Effector memory CD8-positive, alpha-beta T cell (primary cell): ENCODE measurements at regions not wholly inside any gene's neighbourhood (a gene's known extent, or its start where the extent isn't known, plus 50 kb on each side); places are given as distances from the start of the nearest gene placed in this dataset.

ENCODE experiments used
- ATAC-seq: fragments of 150-1000 bp; cut with Tn5 transposase; replicated peaks from 2 replicates; pipeline ENCODE4 v1.10.0; 2021; ENCODE audit warnings: mild to moderate bottlenecking, moderate library complexity
- DNase-seq, 3 experiments: peaks; one replicate each; pipeline ENCODE4 v3.0.0; 2021
- H3K27ac Mint-ChIP-seq, 2 donors: one replicate each; pipeline ENCODE4 v1.8.0; 2022; ENCODE audit warnings: mild to moderate bottlenecking in 2 of 2, mixed read lengths in 2 of 2, moderate library complexity in 2 of 2
- H3K27me3 Mint-ChIP-seq, 2 donors: one replicate each; pipeline ENCODE4 v1.8.0; 2022; ENCODE audit warnings: mixed read lengths in 2 of 2
- H3K36me3 Mint-ChIP-seq: one replicate; pipeline ENCODE4 v1.8.0; 2022; ENCODE audit warnings: mild to moderate bottlenecking, moderate library complexity, mixed read lengths; ENCODE audit not compliant: insufficient read depth
- H3K4me1 Mint-ChIP-seq, 2 donors: one replicate each; pipeline ENCODE4 v1.8.0; 2022; ENCODE audit warnings: low read depth in 2 of 2, mixed read lengths in 2 of 2
- H3K4me3 Mint-ChIP-seq, 2 donors: one replicate each; pipeline ENCODE4 v1.8.0; 2022; ENCODE audit warnings: mild to moderate bottlenecking in 2 of 2, mixed read lengths in 2 of 2, moderate library complexity in 2 of 2
- H3K9me3 Mint-ChIP-seq, 2 donors: one replicate each; pipeline ENCODE4 v1.8.0; 2022; ENCODE audit warnings: mixed read lengths in 2 of 2

GRCh38 chr2:234285541-234285940 is 211.3 kb downstream of the ARL4C start:
- peaks cover 0 to 3% of the 10 kb centered on the region in 2 donors for H3K9me3 Mint-ChIP-seq
- H3K4me3 Mint-ChIP-seq, result no peak overlapping the region
- peaks cover 41 to 58% of the 10 kb centered on the region in 2 donors for H3K4me1 Mint-ChIP-seq
- peaks cover 21% of the 10 kb centered on the region for H3K36me3 Mint-ChIP-seq
- H3K27me3 Mint-ChIP-seq, result no peaks in the 10 kb centered on the region
- DNase-seq, result no peak
- no peak overlapping the region for H3K27ac Mint-ChIP-seq
- ATAC-seq, result no peak

- Mint-ChIP-seq H3K27ac (peak overlapping the region; percentile 65 to 89), H3K27me3 (no peaks in the 10 kb centered on the region), H3K4me3 (peak overlapping the region; percentile 1 to 44), H3K9me3 (peaks cover 0 to 6% of the 10 kb centered on the region in 2 donors), H3K4me1 (peaks cover 48 to 68% of the 10 kb centered on the region in 2 donors), H3K36me3 (peaks cover 8% of the 10 kb centered on the region)
- ATAC-seq (no peak), DNase-seq (no peak)
Measured at GRCh38 chr2:234279637-234280036, 217.2 kb downstream of the ARL4C start.

- ATAC-seq, result peak; percentile 71
- Mint-ChIP-seq H3K27ac (peak overlapping the region; percentile 65 to 89), H3K36me3 (peaks cover 13% of the 10 kb centered on the region), H3K27me3 (no peaks in the 10 kb centered on the region), H3K9me3 (peaks cover 0 to 6% of the 10 kb centered on the region in 2 donors), H3K4me3 (peak overlapping the region; percentile 43 to 44), H3K4me1 (peaks cover 57 to 76% of the 10 kb centered on the region in 2 donors)
- peak in 2 of 3 experiments; percentile 12 to 26 for DNase-seq
Measured at GRCh38 chr2:234278556-234279255, 218.2 kb downstream of the ARL4C start.

GRCh38 chr2:234275515-234275914 is 221.4 kb downstream of the ARL4C start:
- Mint-ChIP-seq H3K9me3 (peaks cover 0 to 3% of the 10 kb centered on the region in 2 donors), H3K36me3 (peaks cover 13% of the 10 kb centered on the region), H3K27me3 (no peaks in the 10 kb centered on the region), H3K4me3 (peak overlapping the region in 1 of 2 donors; percentile 50), H3K4me1 (peaks cover 62 to 76% of the 10 kb centered on the region in 2 donors), H3K27ac (peak overlapping the region; percentile 71 to 84)
- ATAC-seq (no peak), DNase-seq (no peak)

GRCh38 chr2:234273887-234274584 is 222.8 kb downstream of the ARL4C start:
- Mint-ChIP-seq H3K4me1 (peaks cover 49 to 66% of the 10 kb centered on the region in 2 donors), H3K4me3 (peak overlapping the region; percentile 70 to 72)
- ATAC-seq, result peak; percentile 77

GRCh38 chr2:234272069-234272850 is 221.8 kb downstream of the SPP2 start:
- DNase-seq (no peak), ATAC-seq (peak; percentile 61)
- Mint-ChIP-seq H3K9me3 (no peaks in the 10 kb centered on the region), H3K27ac (peak overlapping the region; percentile 79 to 88), H3K4me1 (peaks cover 42 to 57% of the 10 kb centered on the region in 2 donors), H3K4me3 (peak overlapping the region; percentile 11 to 28), H3K27me3 (no peaks in the 10 kb centered on the region), H3K36me3 (peaks cover 5% of the 10 kb centered on the region)

More at GRCh38 chr2:234273887-234274584, 222.8 kb downstream of the ARL4C start:
- Mint-ChIP-seq H3K36me3 (peaks cover 9% of the 10 kb centered on the region), H3K27me3 (no peaks in the 10 kb centered on the region), H3K27ac (peak overlapping the region; percentile 71 to 84), H3K9me3 (no peaks in the 10 kb centered on the region)
- peak in 2 of 3 experiments; percentile 14 to 18 for DNase-seq

- ATAC-seq (no peak), DNase-seq (no peak)
- Mint-ChIP-seq H3K9me3 (no peaks in the 10 kb centered on the region), H3K4me3 (no peak overlapping the region), H3K36me3 (peaks cover 5% of the 10 kb centered on the region), H3K4me1 (peaks cover 41 to 61% of the 10 kb centered on the region in 2 donors), H3K27me3 (no peaks in the 10 kb centered on the region), H3K27ac (peak overlapping the region; percentile 79 to 88)
Measured at GRCh38 chr2:234271338-234271737, 220.8 kb downstream of the SPP2 start.

- ATAC-seq (no peak), DNase-seq (no peak)
- Mint-ChIP-seq H3K27ac (no peak overlapping the region), H3K4me3 (no peak overlapping the region), H3K36me3 (peaks cover 5% of the 10 kb centered on the region), H3K27me3 (no peaks in the 10 kb centered on the region), H3K9me3 (no peaks in the 10 kb centered on the region), H3K4me1 (peaks cover 36 to 53% of the 10 kb centered on the region in 2 donors)
Measured at GRCh38 chr2:234269769-234270204, 219.3 kb downstream of the SPP2 start.

GRCh38 chr2:234267534-234267933 is 217.0 kb downstream of the SPP2 start:
- no peak for DNase-seq
- ATAC-seq, result no peak
- peaks cover 18 to 34% of the 10 kb centered on the region in 2 donors for H3K4me1 Mint-ChIP-seq
- H3K27me3 Mint-ChIP-seq, result no peaks in the 10 kb centered on the region
- peak overlapping the region; percentile 49 to 60 for H3K27ac Mint-ChIP-seq
- no peak overlapping the region for H3K4me3 Mint-ChIP-seq
- H3K9me3 Mint-ChIP-seq, result no peaks in the 10 kb centered on the region
- H3K36me3 Mint-ChIP-seq, result no peaks in the 10 kb centered on the region

- ATAC-seq (no peak), DNase-seq (no peak)
- H3K4me1 Mint-ChIP-seq, result peaks cover 14 to 28% of the 10 kb centered on the region in 2 donors
- no peaks in the 10 kb centered on the region for H3K9me3 Mint-ChIP-seq
- peak overlapping the region; percentile 49 to 60 for H3K27ac Mint-ChIP-seq
- H3K27me3 Mint-ChIP-seq, result no peaks in the 10 kb centered on the region
- no peaks in the 10 kb centered on the region for H3K36me3 Mint-ChIP-seq
- no peak overlapping the region for H3K4me3 Mint-ChIP-seq
Measured at GRCh38 chr2:234266952-234267351, 216.4 kb downstream of the SPP2 start.

- H3K36me3 Mint-ChIP-seq, result no peaks in the 10 kb centered on the region
- no peaks in the 10 kb centered on the region for H3K9me3 Mint-ChIP-seq
- H3K4me3 Mint-ChIP-seq, result no peak overlapping the region
- ATAC-seq (no peak), DNase-seq (no peak)
- peaks cover 6 to 23% of the 10 kb centered on the region in 2 donors for H3K4me1 Mint-ChIP-seq
- peak overlapping the region in 1 of 2 donors; percentile 61 for H3K27ac Mint-ChIP-seq
- H3K27me3 Mint-ChIP-seq, result no peaks in the 10 kb centered on the region
Measured at GRCh38 chr2:234265206-234265605, 214.7 kb downstream of the SPP2 start.

GRCh38 chr2:234261736-234262135 is 211.2 kb downstream of the SPP2 start:
- no peaks in the 10 kb centered on the region for H3K9me3 Mint-ChIP-seq
- peak overlapping the region in 1 of 2 donors; percentile 4 for H3K27ac Mint-ChIP-seq
- DNase-seq (no peak), ATAC-seq (no peak)
- H3K27me3 Mint-ChIP-seq, result no peaks in the 10 kb centered on the region
- H3K4me3 Mint-ChIP-seq, result no peak overlapping the region
- peaks cover 3% of the 10 kb centered on the region for H3K36me3 Mint-ChIP-seq
- H3K4me1 Mint-ChIP-seq, result peaks cover 3 to 18% of the 10 kb centered on the region in 2 donors

GRCh38 chr2:234259440-234259839 is 208.9 kb downstream of the SPP2 start:
- Mint-ChIP-seq H3K4me3 (no peak overlapping the region), H3K9me3 (no peaks in the 10 kb centered on the region), H3K4me1 (peaks cover 5 to 18% of the 10 kb centered on the region in 2 donors), H3K27ac (peak overlapping the region; percentile 74 to 82), H3K27me3 (no peaks in the 10 kb centered on the region), H3K36me3 (peaks cover 3% of the 10 kb centered on the region)
- ATAC-seq (no peak), DNase-seq (no peak)
